DMS53 (cell line): ENCODE measurements at regions not wholly inside any gene's neighbourhood (a gene's known extent, or its start where the extent isn't known, plus 50 kb on each side); places are given as distances from the start of the nearest gene placed in this dataset.
A peak's percentile ranks its signal among the peaks of the same experiment; 100 is the strongest.
"Not testable (repeated sequence)": the region's sequence is repeated elsewhere in the genome, so short reads cannot be mapped to it uniquely, and the experiment has no call there.

Source experiments
- DNase-seq: peaks from one replicate; lab custom pipeline; 2025; lab: John Stamatoyannopoulos, UW

DNA sequence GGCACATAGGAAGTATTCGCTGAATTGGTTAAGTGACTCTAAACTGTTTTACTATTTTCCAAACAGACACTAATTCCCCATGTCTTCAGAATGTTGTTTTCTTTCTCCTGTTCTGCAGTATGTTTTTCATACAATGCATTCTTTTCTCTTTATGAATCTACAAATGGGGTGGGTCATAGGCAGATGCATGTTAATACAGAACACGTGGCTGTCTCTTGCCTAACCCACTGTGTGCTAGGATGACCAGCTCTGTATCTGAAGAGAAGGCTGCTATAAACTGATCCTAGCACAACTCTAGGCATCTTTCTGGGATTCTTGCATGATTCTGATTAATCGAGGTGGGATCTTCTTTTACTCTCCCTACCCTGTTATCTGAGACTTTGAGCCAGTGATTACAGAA lies 826.0 kb downstream of the PLCL1 start:
- no peak for DNase-seq

DNA sequence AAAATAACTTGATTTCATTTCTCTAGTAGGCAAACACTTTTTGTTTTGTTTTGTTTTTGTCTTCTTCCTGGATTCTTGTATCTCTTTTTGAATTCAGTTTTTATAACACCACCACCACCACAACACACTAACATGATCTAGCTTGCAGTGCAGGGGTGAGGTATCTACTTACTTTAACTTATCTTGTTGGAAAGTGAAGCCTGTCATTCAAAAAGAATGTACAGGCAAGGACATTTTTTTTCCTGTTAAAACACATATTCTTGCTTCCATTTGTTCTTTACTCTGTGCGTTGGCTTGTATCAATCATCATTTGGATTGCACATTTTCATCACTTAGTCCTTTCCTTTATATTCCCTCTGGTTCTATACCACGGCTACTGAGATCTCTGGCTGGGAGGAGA lies 824.2 kb downstream of the PLCL1 start:
- DNase-seq: no peak

DNA sequence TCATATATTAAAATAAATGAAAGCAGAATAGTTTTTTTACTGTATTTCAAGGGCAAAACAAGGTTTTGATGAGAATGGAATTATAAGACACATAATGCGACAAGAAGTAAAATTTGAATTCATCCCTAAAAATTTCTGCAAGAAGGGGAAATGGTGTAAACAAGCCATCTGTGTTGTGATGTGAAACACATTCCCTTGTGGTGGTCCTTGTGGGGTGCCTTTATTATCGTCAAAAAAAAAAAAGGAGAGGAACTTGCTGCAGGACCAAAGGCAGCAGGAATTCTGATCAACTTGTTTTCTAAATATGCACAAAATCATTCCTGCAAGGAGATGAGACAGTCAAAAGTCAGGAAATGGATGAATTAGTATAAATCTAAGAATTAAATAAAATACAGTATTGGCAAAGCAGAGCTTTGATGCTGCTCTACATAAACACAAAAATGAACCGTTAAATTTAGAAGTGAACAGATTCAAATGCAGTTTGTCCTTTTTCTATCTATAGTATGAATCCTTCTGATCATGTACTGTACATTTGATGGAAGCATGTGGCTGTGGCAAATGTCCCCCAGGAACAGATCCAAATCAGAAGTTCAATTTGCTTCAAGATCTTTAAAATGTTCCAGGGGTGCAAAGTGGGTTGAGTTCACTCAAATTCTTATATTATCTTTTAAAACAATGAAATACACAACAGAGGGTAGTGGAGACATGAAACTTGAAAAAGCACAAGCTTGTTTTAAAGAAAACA lies 818.8 kb downstream of the PLCL1 start:
- no peak for DNase-seq

DNA sequence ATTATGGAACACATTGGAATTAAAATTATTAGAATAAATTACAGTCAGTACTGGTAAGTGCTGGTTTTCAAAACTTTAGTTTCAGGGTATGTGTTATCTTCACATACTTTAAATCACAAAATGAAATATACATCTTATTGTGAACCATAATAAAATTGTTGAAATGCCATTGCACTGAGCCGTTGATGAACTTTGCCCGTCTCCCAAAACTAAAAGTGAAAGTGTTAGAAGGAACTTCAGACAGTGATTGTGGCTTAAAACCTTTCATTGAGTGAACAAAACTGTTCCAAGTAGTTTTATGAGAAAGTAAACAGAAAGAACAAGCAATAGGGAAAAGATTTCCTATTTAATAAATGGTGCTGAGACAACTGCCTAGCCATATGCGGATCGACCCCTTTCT lies 811.6 kb downstream of the PLCL1 start:
- DNase-seq: no peak

DNA sequence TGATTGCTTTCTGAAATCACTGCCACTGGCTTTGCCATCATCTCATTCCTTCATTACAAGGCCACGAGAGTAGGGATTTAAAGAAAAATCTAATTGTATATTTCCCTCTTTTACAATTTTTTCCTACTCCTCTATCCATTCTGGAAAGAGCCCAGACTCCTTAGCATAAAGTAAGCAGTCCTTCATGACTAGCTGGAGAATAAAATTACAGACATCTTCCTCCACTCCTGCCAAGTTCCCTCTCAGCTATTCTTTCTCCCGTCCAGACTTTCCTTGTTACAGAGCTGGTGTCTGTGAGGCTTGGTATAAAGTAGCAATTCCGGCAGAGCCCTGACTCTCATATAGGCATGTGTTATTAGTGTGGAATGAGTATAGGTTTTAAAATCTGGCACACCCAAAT lies 806.8 kb downstream of the PLCL1 start:
- DNase-seq: no peak

DNA sequence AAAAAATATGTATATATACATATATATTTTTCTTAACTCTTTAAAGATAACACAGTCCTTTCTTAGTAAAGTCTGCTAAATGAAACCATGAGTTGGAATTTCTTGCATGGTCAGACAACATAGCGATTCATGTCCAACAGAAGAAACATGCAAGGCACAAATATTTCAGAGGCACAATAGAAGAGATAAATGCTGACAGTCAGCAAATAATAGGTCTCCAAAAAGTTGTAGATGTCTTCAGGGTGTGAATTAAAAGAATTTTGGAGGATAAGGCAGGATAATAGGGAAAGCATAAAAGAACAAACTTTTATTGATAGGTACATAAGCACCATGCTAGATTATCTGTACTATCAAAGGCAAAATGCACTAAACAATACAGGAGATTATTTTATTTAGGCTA lies 800.2 kb downstream of the PLCL1 start:
- no peak for DNase-seq

DNA sequence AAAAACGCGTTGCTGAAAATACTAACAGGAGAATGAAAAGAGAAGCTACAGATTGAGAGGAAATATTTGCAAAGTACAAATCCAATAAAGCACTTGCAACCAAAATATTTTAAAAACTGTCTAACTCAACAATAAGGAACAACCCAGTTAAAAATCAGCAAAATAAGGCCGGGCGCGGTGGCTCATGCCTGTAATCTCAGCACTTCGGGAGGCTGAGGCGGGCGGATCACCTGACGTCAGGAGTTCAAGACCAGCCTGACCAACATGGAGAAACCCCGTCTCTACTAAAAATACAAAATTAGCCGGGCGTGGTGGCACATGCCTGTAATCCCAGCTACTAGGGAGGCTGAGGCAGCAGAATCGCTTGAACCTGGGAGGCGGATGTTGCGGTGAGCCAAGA lies 798.6 kb downstream of the PLCL1 start:
- DNase-seq: not testable (repeated sequence)

DNA sequence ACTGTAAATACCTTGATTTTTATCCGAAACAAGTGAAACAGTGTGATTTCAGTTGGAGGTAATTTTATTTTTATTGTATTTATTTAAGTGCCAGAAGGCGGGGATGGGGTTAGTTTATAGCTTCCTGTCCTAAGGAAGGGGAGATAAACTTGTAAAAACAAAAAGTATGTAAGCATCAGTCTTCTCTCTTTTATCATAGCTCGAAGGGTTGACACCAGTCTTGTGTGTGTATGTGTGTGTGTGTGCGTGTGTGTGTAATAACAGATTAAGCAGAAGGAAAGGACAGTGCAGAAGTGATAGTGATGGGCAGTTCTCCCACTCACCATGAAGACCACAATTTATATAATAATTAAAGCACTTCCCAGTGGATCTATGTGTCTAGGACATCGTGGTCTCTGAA lies 793.3 kb downstream of the PLCL1 start:
- peak; percentile 27 for DNase-seq

DNA sequence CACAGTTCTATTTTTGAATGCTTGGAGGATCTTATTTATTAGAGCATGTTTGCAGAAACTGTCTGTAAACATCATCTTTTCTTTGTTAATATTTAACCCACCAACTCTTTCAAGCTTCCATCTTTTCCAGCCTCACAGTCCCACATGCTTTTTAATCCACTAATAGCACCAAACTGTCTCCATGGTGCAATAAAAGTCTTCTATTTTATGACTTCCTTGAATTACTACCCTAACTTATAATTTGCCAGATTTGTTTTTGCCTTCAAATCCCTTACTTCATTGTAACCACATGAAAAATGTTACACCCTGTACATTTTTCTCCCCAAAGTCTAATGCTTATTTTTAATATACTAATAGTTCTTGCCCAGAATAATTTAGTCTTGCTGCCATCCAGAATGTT lies 792.6 kb downstream of the PLCL1 start:
- peak; percentile 51 for DNase-seq

DNA sequence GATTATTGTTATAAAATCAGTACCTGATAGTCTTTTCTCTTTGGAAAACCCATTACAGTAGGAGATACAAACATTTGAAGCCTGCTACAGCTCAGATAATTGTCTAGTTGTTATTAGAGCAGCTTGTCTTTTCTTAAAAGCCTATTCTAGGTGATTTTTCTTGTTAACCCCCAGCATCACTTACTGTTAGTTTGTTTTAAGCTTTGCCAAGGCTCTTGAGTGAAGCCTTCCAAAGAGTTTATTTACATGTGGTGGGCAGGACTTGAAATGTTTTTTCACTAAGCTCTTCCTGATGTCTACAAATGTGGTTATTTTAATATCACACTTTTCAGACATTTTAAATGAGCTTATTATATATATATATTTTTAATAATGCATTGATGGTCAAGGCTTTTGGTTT lies 791.3 kb downstream of the PLCL1 start:
- peak; percentile 75 for DNase-seq

DNA sequence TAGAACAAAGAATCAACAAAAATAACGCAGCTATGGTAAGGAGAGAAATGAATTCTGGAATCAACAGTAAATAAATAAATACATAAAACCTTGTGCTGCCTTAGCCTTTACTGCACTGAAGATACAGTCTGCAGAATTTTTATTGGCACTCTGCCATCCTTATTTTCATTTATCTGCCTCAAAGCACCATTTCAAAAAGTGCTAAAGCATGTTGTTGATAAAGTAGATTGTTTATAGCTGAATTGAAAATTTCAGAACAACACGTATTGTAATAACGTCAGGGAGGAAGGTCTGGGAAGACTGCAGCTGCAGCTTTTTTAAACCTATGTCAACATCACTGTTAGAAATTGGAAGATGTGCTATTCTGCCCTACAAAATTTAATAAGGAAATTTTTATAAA lies 787.2 kb downstream of the PLCL1 start:
- DNase-seq: peak; percentile 9

DNA sequence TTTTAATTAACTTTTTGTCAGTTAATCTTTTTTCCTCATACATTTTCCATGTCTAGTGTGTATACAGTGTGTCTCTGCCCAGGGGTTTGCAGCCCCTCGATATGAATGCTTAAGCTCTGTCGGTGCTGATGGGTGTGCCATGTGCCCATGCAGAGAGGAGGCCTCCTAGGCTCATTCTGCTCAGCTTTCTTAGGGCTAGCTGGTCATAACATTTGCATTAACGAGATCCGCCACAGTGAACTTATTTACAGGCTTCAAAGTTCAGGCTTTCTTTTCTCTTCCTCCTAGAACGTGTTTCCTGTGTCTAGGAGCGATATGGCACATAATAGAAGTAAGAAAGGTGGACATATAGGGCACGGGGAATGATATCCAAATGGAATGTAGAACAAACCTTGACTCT lies 783.3 kb downstream of the PLCL1 start:
- DNase-seq: no peak

DNA sequence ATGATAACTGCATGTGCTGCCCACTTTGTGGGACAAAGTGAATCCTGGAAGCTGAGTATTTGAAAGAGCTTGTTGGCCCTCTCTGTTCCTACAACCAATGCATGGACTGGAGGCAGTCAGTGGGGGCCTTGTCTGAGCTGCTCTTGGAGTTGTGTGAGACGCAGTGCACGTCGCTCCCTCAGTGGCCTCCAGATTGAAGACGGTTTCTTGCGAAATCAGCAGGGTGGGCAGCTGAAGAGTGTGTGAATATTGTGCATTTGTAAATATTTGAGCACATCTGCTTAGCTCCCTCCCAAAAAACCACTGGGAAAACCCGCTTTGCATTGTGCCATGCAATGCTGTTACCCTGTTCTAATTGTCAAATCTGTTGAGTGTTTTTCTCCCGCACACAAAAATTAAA lies 782.8 kb downstream of the PLCL1 start:
- no peak for DNase-seq

DNA sequence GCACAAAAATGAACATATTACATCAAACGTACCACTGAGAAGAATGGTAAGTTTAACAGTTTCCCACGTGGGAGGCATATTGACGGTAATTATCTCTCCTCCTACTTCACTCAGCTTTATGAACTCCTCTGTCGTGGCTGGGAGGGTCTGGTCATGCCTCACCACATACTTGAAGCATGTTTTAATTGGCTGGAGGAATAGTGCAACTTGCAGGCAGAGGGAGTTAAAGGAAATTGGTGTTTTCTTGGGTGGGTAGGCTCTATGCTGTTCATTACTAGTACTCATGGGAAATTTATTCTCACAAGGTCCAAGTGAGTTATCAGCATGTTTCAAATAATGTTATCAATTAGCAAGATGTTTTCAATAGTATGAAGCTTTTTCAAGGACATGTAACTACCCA lies 767.0 kb downstream of the PLCL1 start:
- DNase-seq: no peak

DNA sequence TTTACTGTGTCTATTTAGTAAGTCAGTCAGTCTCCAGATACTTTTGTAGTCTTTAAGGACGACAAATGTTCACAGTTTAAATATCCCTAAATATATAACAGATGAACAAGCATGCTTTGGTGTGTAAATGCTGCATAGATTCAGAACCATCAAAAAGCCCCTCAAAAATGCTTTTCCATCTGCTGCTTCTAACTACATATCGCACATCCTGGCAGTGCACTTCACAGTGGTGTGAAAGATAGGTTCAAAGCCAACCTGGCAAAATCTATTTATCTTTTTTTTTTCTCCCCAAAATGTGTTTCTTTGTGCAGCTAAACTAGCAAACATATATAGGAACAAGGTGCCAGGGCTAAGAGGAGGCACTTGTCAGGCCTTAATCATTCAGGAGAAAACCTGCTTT lies 753.8 kb downstream of the PLCL1 start:
- no peak for DNase-seq

DNA sequence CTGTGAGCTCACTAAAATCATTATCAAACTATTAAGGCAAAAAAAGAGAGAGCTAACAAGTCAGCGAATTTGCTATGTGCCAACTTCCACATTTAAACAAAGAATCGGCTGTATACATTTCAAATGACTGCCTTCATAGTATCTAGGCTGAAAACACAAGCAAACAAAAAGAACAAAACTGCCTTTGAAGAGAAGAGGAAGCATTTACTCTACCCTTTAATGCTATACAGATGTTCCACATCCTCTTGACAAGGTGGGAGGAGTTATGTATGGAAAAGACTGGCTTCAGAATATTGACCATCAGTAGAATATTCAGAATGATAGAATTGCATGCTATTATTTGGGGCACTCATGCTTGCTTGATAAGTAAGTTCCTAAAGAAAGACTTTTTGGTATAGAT lies 741.7 kb downstream of the PLCL1 start:
- peak; percentile 52 for DNase-seq

DNA sequence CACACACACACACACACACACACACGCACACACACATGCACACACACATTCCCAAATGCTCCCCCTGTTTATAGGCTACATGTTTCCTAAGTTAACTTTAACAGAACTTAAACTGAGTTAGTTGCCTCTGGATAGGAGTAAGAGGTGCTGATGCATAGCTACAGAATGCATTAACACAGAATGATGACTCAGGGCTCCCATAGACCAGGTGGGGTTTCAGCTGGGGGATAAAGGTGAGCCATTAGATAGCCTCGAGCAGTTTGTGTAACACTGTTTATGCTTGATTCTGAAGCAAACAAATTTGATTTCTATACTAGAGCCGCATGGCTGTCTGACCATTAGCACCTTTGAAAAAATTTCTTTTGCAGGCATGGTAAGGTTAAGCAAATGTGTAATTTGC lies 741.0 kb downstream of the PLCL1 start:
- DNase-seq: peak; percentile 11

DNA sequence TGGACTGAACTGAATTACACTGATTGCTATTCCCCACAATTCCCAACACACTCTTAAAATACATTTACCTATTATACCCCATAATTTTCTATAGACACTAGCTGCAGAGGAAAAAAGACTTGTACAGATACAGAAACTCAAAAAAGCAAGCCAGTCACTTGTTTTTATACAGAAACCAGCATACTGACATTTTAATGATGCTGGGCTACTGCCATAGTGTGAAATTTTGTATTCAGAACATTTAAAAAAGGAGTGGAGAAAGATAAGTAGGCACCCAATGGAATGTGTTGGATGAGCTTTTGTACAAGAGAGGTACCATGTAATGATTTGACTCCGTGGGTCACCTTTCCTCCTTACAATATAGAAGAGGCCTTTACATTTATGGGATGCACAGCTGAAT lies 740.1 kb downstream of the PLCL1 start:
- no peak for DNase-seq

DNA sequence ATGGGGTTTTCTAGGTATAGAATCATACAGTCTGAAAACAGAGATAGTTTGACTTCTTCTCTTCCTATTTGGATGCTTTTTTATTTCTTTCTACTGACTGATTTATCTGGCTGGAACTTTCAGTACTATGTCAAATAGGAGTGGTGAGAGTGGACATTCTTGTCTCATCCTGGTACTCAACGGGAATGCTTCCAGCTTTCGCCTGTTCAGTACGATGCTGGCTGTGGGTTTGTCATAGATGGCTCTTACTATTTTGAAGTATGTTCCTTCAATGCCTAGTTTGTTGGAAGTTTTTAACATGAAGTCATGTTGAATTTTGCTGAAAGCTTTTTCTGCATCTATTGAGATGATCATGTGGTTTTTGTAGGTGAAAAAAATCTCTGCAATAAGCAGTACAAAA lies 730.4 kb downstream of the PLCL1 start:
- DNase-seq: no peak

DNA sequence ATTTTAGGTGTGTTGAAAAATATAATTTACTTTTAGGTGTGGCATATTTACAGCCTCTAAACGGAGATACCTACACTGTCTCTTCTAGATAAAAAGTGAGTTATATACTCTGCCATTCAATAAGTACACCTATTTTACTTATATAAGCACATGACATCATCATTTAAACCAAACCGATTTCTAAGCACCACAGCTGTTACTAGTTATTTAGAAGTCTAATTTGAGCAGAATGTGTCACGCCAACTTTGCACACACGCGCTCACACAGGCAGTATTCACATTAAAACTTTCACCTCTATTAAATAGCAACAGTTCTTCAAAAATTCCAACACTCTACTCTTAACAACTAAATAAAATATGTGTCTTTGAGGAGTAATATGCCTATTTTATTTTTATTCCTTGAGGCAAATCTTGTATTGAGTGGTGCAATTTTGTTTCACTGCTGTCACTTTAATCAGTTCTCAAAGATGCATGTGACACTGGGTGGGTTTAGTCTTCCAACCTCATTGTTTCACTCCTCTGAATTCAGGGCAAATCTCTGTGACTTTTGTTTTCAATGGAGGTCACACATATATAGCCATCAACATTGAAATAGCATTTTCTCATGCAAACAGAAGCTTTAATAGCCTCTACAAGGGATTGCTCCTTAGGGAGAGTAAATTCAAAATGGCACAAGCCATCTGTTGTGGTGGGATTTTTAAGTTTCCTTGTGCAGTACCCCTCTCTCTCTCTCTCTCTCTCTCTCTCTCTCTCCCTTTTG lies 721.0 kb downstream of the PLCL1 start:
- no peak for DNase-seq

DNA sequence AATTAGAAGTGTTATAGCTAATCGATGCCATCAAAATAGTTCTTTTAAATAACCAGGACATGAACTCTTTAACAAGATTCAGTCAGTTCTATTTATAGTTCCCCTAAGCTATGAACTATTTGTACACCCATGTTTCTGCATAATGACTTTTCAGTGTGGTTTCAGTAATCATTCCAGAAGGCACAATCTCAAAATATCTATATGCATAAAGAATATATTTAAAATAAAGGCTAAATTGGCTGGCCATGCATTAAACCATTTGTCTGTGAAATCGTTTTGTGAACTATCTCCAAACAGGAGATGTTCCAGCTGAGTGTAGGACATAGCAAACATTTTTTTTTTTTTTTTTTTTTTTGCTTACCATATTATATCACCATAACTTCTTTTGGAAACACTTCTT lies 719.3 kb downstream of the PLCL1 start:
- DNase-seq: no peak

DNA sequence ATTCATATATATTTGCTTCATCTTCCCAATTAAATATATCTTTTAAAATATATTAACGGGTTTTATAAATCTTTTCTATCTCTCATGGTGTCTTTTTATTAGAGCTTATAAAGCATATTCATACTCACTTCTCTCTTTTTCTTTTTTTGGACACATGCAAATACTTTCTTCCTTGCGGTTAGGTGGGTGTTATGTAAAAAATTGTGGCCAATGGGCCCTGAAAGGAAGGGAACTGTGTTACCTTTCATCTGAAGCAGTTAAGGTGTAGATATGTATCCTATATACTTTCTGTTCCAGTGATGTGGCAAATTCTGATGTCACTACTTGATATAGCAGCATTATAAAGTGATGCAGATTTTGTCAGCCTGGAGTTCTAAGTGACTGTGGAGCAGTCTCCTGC lies 714.5 kb downstream of the PLCL1 start:
- no peak for DNase-seq

DNA sequence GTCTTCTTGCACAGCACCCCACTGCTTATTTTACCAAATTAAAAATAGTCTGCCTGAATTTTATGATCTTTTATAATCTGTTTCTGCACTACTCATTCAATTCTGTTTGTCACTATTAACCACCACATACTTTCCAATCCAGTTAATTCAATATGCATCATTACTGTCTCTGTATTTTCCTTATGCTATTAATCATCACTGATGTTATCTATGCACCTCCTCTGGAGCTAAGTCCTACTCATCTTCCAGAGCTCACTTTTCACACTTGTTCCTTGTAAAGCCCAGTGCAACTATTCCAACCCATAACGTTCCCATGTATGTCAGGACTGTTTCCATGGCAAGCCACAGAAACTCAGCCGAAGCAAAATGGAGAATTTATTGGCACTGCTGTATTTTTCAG lies 713.6 kb downstream of the PLCL1 start:
- no peak for DNase-seq

DNA sequence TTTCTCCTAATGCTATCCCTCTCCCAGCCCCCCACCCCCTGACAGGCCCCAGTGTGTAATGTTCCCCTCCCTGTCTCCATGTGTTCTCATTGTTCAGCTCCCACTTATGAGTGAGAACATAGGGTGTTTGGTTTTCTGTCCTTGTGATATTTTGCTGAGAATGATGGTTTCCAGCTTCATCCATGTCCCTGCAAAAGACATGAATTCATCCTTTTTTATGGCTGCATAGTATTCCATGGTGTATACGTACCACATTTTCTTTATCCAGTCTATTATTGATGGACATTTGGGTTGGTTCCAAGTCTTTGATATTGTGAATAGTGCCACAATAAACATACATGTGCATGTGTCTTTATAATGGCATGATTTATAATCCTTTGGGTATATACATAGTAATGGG lies 704.2 kb downstream of the PLCL1 start:
- DNase-seq: not testable (repeated sequence)
